LNCaP clone FGC (cell line): ENCODE measurements at regions not wholly inside any gene's neighbourhood (a gene's known extent, or its start where the extent isn't known, plus 50 kb on each side); places are given as distances from the start of the nearest gene placed in this dataset.
"Not testable (repeated sequence)": the region's sequence is repeated elsewhere in the genome, so short reads cannot be mapped to it uniquely, and the experiment has no call there.

Experiments used
- DNase-seq: peaks from one replicate; pipeline ENCODE4 v3.0.0-alpha.2; 2011; ENCODE audit warnings: low read depth
- H3K4me3 ChIP-seq: 2 replicates; pipeline ENCODE4 v1.5.1; 2011; ENCODE audit warnings: mild to moderate bottlenecking, low read depth, low read length, control low read depth
- TF ChIP-seq, protein P1 (sequence below): IDR thresholded peaks from 2 replicates; pipeline ENCODE4 v1.5.1; 2012; ENCODE audit warnings: mild to moderate bottlenecking; ENCODE audit not compliant: control insufficient read depth, insufficient read depth; ENCODE audit errors: extremely low read depth

DNA sequence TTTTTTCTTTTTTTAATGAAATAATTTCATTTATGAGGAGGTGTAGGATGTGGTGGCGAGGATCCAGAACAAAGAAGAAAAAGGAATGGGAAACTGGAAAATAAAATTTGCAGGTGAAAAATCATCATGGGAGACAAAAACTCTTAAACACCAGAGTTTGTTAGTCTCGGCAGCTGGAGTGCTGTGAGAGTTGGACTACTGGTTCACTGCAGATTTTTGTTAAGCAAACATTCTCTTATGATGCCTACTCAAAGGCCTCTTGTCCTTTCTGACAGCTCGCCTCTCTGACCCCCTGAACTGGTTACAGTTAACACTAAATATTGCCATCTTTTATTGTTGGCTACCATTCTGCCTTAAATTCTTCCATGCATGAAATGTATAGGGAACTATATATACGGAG, 152.4 kb upstream of the DPH6 start:
- TF ChIP-seq, protein P1, sequence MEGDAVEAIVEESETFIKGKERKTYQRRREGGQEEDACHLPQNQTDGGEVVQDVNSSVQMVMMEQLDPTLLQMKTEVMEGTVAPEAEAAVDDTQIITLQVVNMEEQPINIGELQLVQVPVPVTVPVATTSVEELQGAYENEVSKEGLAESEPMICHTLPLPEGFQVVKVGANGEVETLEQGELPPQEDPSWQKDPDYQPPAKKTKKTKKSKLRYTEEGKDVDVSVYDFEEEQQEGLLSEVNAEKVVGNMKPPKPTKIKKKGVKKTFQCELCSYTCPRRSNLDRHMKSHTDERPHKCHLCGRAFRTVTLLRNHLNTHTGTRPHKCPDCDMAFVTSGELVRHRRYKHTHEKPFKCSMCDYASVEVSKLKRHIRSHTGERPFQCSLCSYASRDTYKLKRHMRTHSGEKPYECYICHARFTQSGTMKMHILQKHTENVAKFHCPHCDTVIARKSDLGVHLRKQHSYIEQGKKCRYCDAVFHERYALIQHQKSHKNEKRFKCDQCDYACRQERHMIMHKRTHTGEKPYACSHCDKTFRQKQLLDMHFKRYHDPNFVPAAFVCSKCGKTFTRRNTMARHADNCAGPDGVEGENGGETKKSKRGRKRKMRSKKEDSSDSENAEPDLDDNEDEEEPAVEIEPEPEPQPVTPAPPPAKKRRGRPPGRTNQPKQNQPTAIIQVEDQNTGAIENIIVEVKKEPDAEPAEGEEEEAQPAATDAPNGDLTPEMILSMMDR, result no peak
- no peak for DNase-seq
- no peak overlapping the region for H3K4me3 ChIP-seq

DNA sequence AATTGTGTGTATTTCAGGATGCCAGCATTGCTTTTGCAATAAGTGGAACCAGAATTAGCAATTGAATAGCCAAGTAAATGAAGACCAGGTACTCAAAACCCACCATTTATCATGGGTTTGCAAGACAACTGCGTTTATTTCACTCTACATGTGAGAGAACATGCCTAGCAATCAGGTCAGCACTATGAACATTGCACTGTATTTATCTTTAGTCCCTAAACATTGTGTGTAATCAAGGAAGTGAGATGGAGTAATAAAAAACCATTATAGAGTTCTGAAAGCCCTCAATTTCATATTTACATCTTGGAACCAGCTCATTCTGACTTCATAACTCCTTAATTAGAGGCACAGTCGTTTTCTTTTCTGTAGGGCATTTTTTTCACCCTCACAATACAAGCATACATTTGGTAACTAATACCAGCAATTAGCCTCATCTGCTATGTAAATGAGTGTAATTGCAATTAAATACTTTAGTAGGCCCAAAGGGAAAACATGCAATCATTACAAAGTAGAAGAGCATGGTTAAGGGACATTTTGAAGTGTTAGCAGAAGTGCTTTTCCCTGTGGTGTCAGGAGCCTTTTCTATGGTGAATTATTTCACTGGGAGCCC, 153.1 kb upstream of the DPH6 start:
- TF ChIP-seq, protein P1, result no peak
- no peak for DNase-seq
- H3K4me3 ChIP-seq, result no peak overlapping the region

DNA sequence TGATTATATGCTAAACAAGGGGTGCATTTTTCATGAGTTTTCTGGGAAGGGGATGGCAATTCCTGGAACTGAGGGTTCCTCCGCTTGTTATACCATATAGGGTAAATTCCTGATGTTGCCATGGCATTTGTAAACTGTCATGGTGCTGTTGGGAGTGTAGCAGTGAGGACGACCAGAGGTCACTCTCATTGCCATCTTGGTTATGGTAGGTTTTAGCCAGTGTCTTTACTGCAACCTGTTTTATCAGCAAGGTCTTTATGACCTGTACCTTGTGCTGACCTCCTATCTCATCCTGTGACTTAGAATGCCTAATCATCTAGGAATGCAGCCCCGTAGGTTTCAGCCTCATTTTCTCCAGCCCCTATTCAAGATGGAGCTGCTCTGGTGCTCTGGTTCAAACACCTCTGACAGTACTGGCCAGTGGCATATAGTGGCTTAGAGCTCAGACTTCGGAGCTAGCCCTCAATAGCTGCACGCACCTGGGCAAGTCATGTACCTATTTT, 154.2 kb upstream of the DPH6 start:
- not testable (repeated sequence) for H3K4me3 ChIP-seq, DNase-seq

DNA sequence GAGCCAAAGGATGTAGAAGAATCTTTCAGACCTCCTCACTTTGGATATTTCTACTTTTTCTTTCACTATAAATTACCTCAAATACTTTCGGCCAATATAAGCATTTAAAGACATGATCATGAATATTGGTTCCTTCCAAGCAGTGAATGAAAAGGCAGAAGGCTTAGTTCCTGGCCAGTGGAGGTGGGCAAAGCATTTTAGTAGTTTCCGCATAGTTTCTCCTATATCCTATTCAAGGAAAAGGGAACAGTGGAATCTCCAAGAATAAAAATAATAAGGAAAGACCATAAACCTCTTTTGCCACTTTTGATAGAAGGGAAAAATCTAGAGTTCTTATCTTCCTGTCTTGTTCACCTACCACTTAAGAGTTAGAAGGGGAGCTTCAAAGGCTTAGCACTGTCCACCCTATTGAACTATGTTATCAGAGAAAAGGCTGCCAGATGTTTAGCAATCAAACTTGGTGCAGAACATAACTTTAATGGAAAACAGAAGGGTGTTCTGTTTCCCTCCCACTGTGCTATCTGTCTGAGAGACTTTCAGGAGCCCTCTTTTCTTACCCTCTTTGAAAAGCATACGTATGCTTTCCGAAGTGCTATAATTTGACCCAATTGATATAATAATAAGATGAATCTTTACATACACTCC, 155.6 kb upstream of the DPH6 start:
- TF ChIP-seq, protein P1, result no peak

DNA sequence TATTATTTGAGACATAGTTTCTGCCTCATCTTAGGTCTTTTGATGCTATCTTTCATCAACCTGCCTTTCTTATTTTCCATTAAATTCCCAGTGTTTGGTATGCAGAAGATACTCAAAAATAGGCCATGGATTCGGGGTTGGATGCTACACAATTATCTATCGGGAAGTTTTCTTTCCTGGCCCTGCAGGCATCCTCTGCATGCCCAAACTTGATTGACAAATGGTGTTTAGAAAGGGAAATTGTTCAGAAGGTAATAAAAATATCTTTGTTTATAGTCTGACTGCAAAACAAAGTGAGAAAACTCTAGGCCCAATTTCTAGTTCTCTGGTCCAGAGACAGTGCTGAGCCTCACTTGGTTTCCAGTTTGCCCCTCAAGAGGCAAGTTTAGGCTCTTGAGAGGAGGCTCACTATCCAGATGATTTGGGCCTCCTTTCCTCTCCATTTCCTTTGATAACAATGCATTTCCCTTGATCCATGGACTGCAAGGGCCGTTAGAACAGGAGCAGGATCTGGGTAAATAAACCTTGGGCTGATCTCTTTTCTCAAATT, 157.1 kb upstream of the DPH6 start:
- TF ChIP-seq, protein P1, result no peak
- no peak overlapping the region for H3K4me3 ChIP-seq
- no peak for DNase-seq

More for the DNA sequence above, 155.6 kb upstream of the DPH6 start:
- no peak for DNase-seq
- H3K4me3 ChIP-seq, result no peak overlapping the region

DNA sequence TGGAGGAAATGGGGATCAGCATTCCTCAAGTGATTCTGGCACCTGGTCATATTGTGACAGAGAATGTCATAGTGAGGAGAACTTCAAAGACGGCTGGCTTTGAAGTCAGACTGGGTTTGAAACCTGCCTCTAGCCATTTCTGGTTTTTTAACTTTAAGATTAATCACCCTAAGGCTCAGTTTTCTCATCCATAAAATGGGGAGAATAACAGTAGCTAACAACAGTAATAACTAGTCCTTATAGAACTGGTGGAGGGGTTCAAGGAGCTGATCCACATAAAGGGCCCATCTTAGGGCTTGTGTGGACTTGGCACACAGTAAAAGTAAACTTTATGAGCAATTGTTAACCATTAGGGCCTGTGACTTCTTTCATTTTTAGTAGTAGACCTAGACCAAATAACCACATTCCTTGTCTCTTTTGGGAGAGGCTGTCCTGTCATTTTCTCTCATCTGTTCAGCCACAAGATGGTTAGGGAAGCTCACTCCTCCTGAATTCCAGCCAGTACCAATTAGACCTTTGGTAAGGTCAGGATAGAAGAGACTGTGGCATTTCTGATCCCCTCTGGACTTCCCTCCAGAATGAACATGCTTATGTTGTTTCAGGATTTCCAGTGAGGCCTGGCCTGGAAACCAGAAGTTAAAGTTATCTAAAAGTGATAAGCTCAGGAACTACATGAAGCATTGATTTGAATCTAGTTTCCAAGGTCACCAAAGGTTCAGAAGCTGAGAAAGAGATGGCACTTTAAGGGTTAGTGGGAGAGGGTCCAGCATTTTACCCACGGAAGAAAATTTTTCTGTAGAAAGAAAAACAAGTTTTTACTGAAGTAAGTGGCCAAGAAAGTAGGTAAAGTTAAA, 159.3 kb upstream of the DPH6 start:
- no peak overlapping the region for H3K4me3 ChIP-seq
- no peak for DNase-seq
- TF ChIP-seq, protein P1, result no peak
